ENCODE measurements at regions not wholly inside any gene's neighbourhood (a gene's known extent, or its start where the extent isn't known, plus 50 kb on each side); places are given as distances from the start of the nearest gene placed in this dataset.
"Not testable (repeated sequence)": the region's sequence is repeated elsewhere in the genome, so short reads cannot be mapped to it uniquely, and the experiment has no call there.

- DNase-seq = no peak
These were observed 54.4 kb upstream of the CPHXL start for GRCh38 chr16:75780669-75781068.

GRCh38 chr16:75781683-75782343 lies 55.5 kb upstream of the CPHXL start:
- DNase-seq = no peak

GRCh38 chr16:75787440-75787839 lies 61.1 kb upstream of the CPHXL start:
- DNase-seq = no peak

GRCh38 chr16:75789237-75789636 lies 62.9 kb upstream of the CPHXL start:
- DNase-seq = peak in 3 of 6 experiments; percentile 8 to 44 (median 30)

- DNase-seq = no peak
These were observed 66.6 kb upstream of the CPHXL start for GRCh38 chr16:75792771-75793492.

- DNase-seq = no peak
These were observed 67.4 kb upstream of the CPHXL start for GRCh38 chr16:75793641-75794040.

- DNase-seq = no peak
These were observed 68.1 kb upstream of the CPHXL start for GRCh38 chr16:75794426-75794825.

- no peak for DNase-seq
These were observed 72.4 kb upstream of the CPHXL start for GRCh38 chr16:75798714-75799113.

- DNase-seq = no peak
These were observed 75.0 kb upstream of the CPHXL start for GRCh38 chr16:75801307-75801706.

GRCh38 chr16:75803753-75804152 lies 77.5 kb upstream of the CPHXL start:
- no peak for DNase-seq

GRCh38 chr16:75804368-75804767 lies 78.1 kb upstream of the CPHXL start:
- no peak for DNase-seq

GRCh38 chr16:75805946-75806345 lies 79.7 kb upstream of the CPHXL start:
- no peak for DNase-seq

GRCh38 chr16:75806487-75806886 lies 80.2 kb upstream of the CPHXL start:
- no peak for DNase-seq

- DNase-seq = no peak
These were observed 84.1 kb upstream of the CPHXL start for GRCh38 chr16:75810342-75810741.

- no peak for DNase-seq
These were observed 84.8 kb upstream of the CPHXL start for GRCh38 chr16:75811020-75811634.

- DNase-seq = no peak
These were observed 92.2 kb upstream of the CPHXL start for GRCh38 chr16:75818491-75818890.

- no peak for DNase-seq
These were observed 94.4 kb upstream of the CPHXL start for GRCh38 chr16:75820672-75821071.

- DNase-seq = no peak
These were observed 94.8 kb upstream of the CPHXL start for GRCh38 chr16:75821117-75821516.

GRCh38 chr16:75825750-75826149 lies 99.5 kb upstream of the CPHXL start:
- not testable (repeated sequence) for DNase-seq

GRCh38 chr16:75827372-75828038 lies 101.2 kb upstream of the CPHXL start:
- DNase-seq = not testable (repeated sequence)

- DNase-seq = not testable (repeated sequence)
These were observed 107.1 kb upstream of the CPHXL start for GRCh38 chr16:75833385-75833784.

- DNase-seq = no peak
These were observed 110.2 kb upstream of the CPHXL start for GRCh38 chr16:75836347-75837010.

- DNase-seq = no peak
These were observed 111.0 kb upstream of the CPHXL start for GRCh38 chr16:75837264-75837663.

Measured in stimulated activated naive CD4-positive, alpha-beta T cell (primary cell).